ENCODE measurements at regions not wholly inside any gene's neighbourhood (a gene's known extent, or its start where the extent isn't known, plus 50 kb on each side); places are given as distances from the start of the nearest gene placed in this dataset.

DNA sequence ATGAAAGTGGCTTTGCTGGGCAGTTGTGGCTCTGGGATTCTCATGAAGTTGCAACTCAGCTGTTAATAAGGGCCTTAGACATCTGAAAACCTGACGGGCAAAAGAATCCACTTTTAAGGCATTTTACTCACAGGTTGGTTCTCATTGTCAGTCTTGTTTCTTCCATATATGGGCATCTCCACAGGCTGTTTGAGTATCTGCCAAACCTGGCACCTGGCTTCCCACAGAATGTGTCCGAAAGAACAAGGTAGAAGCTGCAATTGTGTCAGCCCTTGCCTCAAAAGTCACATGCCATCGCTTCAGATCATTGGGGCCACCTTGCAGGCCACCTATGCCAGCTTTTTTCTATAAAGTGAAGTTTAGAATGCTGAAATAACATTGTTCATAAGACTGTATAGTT lies 102.4 kb downstream of the KCTD12 start:
- TF ChIP-seq NR2F2 (IDR thresholded peaks at IDR 0.05), result no peak
- TF ChIP-seq, protein P1, sequence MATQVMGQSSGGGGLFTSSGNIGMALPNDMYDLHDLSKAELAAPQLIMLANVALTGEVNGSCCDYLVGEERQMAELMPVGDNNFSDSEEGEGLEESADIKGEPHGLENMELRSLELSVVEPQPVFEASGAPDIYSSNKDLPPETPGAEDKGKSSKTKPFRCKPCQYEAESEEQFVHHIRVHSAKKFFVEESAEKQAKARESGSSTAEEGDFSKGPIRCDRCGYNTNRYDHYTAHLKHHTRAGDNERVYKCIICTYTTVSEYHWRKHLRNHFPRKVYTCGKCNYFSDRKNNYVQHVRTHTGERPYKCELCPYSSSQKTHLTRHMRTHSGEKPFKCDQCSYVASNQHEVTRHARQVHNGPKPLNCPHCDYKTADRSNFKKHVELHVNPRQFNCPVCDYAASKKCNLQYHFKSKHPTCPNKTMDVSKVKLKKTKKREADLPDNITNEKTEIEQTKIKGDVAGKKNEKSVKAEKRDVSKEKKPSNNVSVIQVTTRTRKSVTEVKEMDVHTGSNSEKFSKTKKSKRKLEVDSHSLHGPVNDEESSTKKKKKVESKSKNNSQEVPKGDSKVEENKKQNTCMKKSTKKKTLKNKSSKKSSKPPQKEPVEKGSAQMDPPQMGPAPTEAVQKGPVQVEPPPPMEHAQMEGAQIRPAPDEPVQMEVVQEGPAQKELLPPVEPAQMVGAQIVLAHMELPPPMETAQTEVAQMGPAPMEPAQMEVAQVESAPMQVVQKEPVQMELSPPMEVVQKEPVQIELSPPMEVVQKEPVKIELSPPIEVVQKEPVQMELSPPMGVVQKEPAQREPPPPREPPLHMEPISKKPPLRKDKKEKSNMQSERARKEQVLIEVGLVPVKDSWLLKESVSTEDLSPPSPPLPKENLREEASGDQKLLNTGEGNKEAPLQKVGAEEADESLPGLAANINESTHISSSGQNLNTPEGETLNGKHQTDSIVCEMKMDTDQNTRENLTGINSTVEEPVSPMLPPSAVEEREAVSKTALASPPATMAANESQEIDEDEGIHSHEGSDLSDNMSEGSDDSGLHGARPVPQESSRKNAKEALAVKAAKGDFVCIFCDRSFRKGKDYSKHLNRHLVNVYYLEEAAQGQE (IDR thresholded peaks at IDR 0.05), result no peak
- TF ChIP-seq, protein P2, sequence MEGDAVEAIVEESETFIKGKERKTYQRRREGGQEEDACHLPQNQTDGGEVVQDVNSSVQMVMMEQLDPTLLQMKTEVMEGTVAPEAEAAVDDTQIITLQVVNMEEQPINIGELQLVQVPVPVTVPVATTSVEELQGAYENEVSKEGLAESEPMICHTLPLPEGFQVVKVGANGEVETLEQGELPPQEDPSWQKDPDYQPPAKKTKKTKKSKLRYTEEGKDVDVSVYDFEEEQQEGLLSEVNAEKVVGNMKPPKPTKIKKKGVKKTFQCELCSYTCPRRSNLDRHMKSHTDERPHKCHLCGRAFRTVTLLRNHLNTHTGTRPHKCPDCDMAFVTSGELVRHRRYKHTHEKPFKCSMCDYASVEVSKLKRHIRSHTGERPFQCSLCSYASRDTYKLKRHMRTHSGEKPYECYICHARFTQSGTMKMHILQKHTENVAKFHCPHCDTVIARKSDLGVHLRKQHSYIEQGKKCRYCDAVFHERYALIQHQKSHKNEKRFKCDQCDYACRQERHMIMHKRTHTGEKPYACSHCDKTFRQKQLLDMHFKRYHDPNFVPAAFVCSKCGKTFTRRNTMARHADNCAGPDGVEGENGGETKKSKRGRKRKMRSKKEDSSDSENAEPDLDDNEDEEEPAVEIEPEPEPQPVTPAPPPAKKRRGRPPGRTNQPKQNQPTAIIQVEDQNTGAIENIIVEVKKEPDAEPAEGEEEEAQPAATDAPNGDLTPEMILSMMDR (IDR thresholded peaks at IDR 0.05; ENCODE audit: low read depth, low read length, missing input control), result no peak

Measured in liver (tissue), 3 donors.